ENCODE measurements at regions not wholly inside any gene's neighbourhood (a gene's known extent, or its start where the extent isn't known, plus 50 kb on each side); places are given as distances from the start of the nearest gene placed in this dataset.

- H2AFZ ChIP-seq (ENCODE audit: low read length), result no peak overlapping the region
- ChIA-PET POLR2A (ENCODE audit: unreplicated experiment) (no interaction called here), CTCF (no interaction called here)
- no peak for TF ChIP-seq CTCF (conservative IDR thresholded peaks at IDR 0.05; ENCODE audit: low read depth, low read length)
- intact Hi-C loops (cut with micrococcal nuclease), result no loop called here
- no peaks in the 10 kb centered on the region for H3K4me1 ChIP-seq (ENCODE audit: insufficient read depth, low read length)
- no peaks in the 10 kb centered on the region for H3K79me2 ChIP-seq (ENCODE audit: low read length)
- no peak overlapping the region for H3K27ac ChIP-seq (ENCODE audit: low read length)
- H3K27me3 ChIP-seq (ENCODE audit: low read length), result no peaks in the 10 kb centered on the region
- no TSS peak for BruUV-seq (replicated peaks)
- H4K20me1 ChIP-seq (ENCODE audit: low read length), result no peaks in the 10 kb centered on the region
- no peak overlapping the region for H3K9ac ChIP-seq (ENCODE audit: low read length)
- H3K36me3 ChIP-seq (ENCODE audit: low read depth, low read length), result no peaks in the 10 kb centered on the region
- ATAC-seq, result no peak
- H3K9me3 ChIP-seq (ENCODE audit: low read length), result no peaks in the 10 kb centered on the region; the same call in 1 of the 2 replicates
- H3K9me2 ChIP-seq (replicated peaks; ENCODE audit: low read length), result no peaks in the 10 kb centered on the region
- H3K4me2 ChIP-seq (ENCODE audit: low read length), result no peak overlapping the region
- H3F3A ChIP-seq (ENCODE audit: low read length, unreplicated experiment), result no peaks in the 10 kb centered on the region
- no peak overlapping the region for H3K4me3 ChIP-seq (ENCODE audit: low read length)
- no peak for DNase-seq
Measured at GRCh38 chr2:82256288-82256687, 1951.7 kb upstream of the LRRTM1 start.

GRCh38 chr2:82254728-82255127, 1950.2 kb upstream of the LRRTM1 start:
- no TSS peak for BruUV-seq (replicated peaks)
- ChIA-PET POLR2A (ENCODE audit: unreplicated experiment) (no interaction called here), CTCF (no interaction called here)
- Histone ChIP-seq H3F3A (ENCODE audit: low read length, unreplicated experiment) (no peaks in the 10 kb centered on the region), H2AFZ (ENCODE audit: low read length) (no peak overlapping the region), H3K36me3 (ENCODE audit: low read depth, low read length) (no peaks in the 10 kb centered on the region), H3K9me2 (replicated peaks; ENCODE audit: low read length) (no peaks in the 10 kb centered on the region), H3K27ac (ENCODE audit: low read length) (no peak overlapping the region), H3K79me2 (ENCODE audit: low read length) (no peaks in the 10 kb centered on the region), H3K9ac (ENCODE audit: low read length) (no peak overlapping the region), H3K9me3 (ENCODE audit: low read length) (no peaks in the 10 kb centered on the region; the same call in 1 of the 2 replicates), H3K4me2 (ENCODE audit: low read length) (no peak overlapping the region), H3K4me1 (ENCODE audit: insufficient read depth, low read length) (no peaks in the 10 kb centered on the region), H4K20me1 (ENCODE audit: low read length) (no peaks in the 10 kb centered on the region), H3K4me3 (ENCODE audit: low read length) (no peak overlapping the region), H3K27me3 (ENCODE audit: low read length) (no peaks in the 10 kb centered on the region)
- TF ChIP-seq EZH2 (IDR thresholded peaks at IDR 0.05; ENCODE audit: low read length, unreplicated experiment), result no peak
- TF ChIP-seq EZH2phosphoT487 (IDR thresholded peaks at IDR 0.05; ENCODE audit: borderline replicate concordance, low read length), result no peak
- TF ChIP-seq CTCF (conservative IDR thresholded peaks at IDR 0.05; ENCODE audit: low read depth, low read length), result no peak
- no peak for DNase-seq
- ATAC-seq, result no peak
- intact Hi-C loops (cut with micrococcal nuclease), result no loop called here

GRCh38 chr2:82246220-82246775, 1941.7 kb upstream of the LRRTM1 start:
- no peak overlapping the region for H3K4me2 ChIP-seq (ENCODE audit: low read length)
- intact Hi-C loops (cut with micrococcal nuclease), result no loop called here
- H3K27me3 ChIP-seq (ENCODE audit: low read length), result no peaks in the 10 kb centered on the region
- TF ChIP-seq EZH2phosphoT487 (IDR thresholded peaks at IDR 0.05; ENCODE audit: borderline replicate concordance, low read length) (no peak), CTCF (conservative IDR thresholded peaks at IDR 0.05; ENCODE audit: low read depth, low read length) (no peak), EZH2 (IDR thresholded peaks at IDR 0.05; ENCODE audit: low read length, unreplicated experiment) (no peak)
- H3K4me1 ChIP-seq (ENCODE audit: insufficient read depth, low read length), result peaks cover 4% of the 10 kb centered on the region
- H3K36me3 ChIP-seq (ENCODE audit: low read depth, low read length), result no peaks in the 10 kb centered on the region
- POLR2A ChIA-PET (ENCODE audit: unreplicated experiment), result no interaction called here
- no peaks in the 10 kb centered on the region for H4K20me1 ChIP-seq (ENCODE audit: low read length)
- CTCF ChIA-PET, result no interaction called here
- H3K27ac ChIP-seq (ENCODE audit: low read length), result no peak overlapping the region
- no peak overlapping the region for H2AFZ ChIP-seq (ENCODE audit: low read length)
- H3K4me3 ChIP-seq (ENCODE audit: low read length), result no peak overlapping the region
- DNase-seq, result no peak
- H3K79me2 ChIP-seq (ENCODE audit: low read length), result no peaks in the 10 kb centered on the region
- no peaks in the 10 kb centered on the region for H3K9me3 ChIP-seq (ENCODE audit: low read length)
- ATAC-seq, result no peak
- H3K9me2 ChIP-seq (replicated peaks; ENCODE audit: low read length), result no peaks in the 10 kb centered on the region
- no peaks in the 10 kb centered on the region for H3F3A ChIP-seq (ENCODE audit: low read length, unreplicated experiment)
- no TSS peak for BruUV-seq (replicated peaks)
- no peak overlapping the region for H3K9ac ChIP-seq (ENCODE audit: low read length)
